LNCaP clone FGC (cell line): ENCODE measurements at regions not wholly inside any gene's neighbourhood (a gene's known extent, or its start where the extent isn't known, plus 50 kb on each side); places are given as distances from the start of the nearest gene placed in this dataset.

Experiments
- DNase-seq: peaks from one replicate; pipeline ENCODE4 v3.0.0-alpha.2; 2011; ENCODE audit warnings: low read depth
- H3K4me3 ChIP-seq: 2 replicates; pipeline ENCODE4 v1.5.1; 2011; ENCODE audit warnings: mild to moderate bottlenecking, low read depth, low read length, control low read depth
- CTCF ChIP-seq: IDR thresholded peaks from 2 replicates; pipeline ENCODE4 v1.5.1; 2012; ENCODE audit warnings: mild to moderate bottlenecking; ENCODE audit not compliant: control insufficient read depth, insufficient read depth; ENCODE audit errors: extremely low read depth

GRCh38 chr5:107215611-107216010, 455.1 kb downstream of the EFNA5 start:
- no peak overlapping the region for H3K4me3 ChIP-seq
- no peak for TF ChIP-seq CTCF
- peak; percentile 33 for DNase-seq

DNA sequence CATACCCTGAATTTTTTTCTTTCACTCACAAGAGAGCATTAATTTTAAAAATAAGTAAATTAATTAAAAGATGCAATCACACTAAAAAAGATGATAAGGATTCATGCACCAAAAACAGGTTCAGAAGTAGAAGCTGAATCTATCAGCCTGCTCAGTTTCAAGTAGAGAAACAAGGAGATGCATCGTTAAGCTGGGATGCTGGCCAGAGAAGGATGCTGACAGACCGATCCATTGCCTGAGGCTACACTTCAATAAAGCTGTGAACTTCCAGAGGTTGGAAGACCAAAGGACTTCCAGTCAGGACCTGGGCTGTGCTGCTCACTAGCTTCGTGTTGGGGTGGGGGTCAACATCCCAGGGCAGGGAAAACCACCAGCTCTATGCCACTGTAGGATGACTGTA, 457.7 kb downstream of the EFNA5 start:
- H3K4me3 ChIP-seq: no peak overlapping the region
- DNase-seq: no peak
- TF ChIP-seq CTCF: no peak

GRCh38 chr5:107211630-107212029, 459.1 kb downstream of the EFNA5 start:
- TF ChIP-seq CTCF: no peak
- no peak for DNase-seq
- H3K4me3 ChIP-seq: no peak overlapping the region

GRCh38 chr5:107208867-107209266, 461.9 kb downstream of the EFNA5 start:
- no peak for TF ChIP-seq CTCF
- DNase-seq: no peak
- H3K4me3 ChIP-seq: no peak overlapping the region

DNA sequence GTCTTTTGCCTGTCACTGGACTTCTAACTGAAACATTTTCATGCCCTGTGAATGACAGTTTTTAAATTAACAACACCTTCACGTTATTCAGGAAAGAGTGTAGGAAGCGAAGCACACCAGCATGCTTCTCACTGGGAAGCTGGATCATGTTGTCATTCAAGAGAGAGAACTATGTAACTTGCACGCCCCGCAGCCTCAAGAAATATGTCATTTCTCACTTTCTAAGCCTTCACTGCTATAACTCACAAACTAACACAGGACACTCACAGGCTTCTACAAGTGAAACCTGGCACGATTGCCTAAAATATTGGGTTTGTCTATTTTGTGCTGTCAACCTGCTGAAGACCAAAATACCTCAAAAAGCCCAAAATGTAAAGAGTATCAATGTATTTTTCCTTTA, 466.3 kb downstream of the EFNA5 start:
- H3K4me3 ChIP-seq: no peak overlapping the region
- no peak for DNase-seq
- TF ChIP-seq CTCF: no peak

DNA sequence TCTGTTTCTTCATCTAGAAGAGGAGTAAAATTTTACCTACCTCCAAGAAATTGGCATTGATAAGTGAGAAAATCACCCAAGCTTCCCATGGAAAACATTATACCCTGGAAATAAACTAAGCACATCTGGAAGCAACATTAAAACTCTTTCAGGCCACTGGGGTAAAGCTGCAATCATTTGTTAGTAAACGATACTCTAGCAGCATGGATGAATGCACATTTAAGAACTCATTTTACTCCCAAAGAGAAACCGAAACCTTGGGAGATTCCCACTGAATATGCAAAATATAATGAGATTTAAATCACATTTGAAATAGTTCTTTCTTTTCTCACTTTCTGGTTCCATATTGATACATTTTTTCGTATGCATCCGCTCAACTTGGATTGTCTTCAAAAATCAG, 467.5 kb downstream of the EFNA5 start:
- no peak for DNase-seq
- TF ChIP-seq CTCF: no peak
- no peak overlapping the region for H3K4me3 ChIP-seq

GRCh38 chr5:107199756-107200155, 471.0 kb downstream of the EFNA5 start:
- DNase-seq: no peak
- H3K4me3 ChIP-seq: no peak overlapping the region
- no peak for TF ChIP-seq CTCF
